ENCODE measurements at regions not wholly inside any gene's neighbourhood (a gene's known extent, or its start where the extent isn't known, plus 50 kb on each side); places are given as distances from the start of the nearest gene placed in this dataset.

DNA sequence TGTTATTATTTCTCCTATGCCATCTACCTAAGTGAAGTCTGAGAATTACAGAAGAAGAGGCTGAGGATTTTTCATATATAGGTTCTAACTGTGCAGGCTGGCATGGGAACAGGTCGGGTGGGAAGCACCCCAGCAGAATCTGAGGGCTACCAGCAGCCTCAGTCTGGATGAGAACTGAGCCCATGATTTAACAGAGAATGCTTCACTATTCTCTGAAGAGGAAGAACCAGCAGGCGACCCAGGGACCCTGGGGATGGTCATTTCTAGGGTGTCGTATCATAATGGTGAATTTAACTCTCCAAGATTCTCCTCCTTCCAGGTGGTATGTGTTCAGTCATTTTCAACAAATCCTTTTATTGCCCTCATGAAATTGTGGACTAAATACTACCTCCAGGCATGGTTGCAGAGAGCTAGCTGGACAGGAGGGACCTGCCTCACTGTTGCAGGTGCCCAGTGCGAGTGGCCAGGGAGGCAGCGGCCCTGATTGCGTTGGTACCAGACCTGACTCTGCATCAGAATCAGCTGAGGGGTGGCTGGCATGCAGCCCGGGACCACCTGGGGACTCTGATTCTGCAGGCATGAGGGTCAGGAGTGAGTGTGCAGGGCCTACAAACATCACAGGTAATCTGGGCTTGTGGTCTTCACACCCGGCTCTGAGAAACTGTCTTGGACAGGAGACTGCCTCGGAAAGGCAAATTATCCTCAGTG, 272.2 kb downstream of the TSN start (continued):
- TF ChIP-seq CTCF (IDR thresholded peaks at IDR 0.05; ENCODE audit: control extremely low read depth in 1 of 3, insufficient read depth in 1 of 3, low read depth in 1 of 3, low read length in 3 of 3): no peak
- TF ChIP-seq EGR1 (IDR thresholded peaks at IDR 0.05; ENCODE audit: borderline replicate concordance, low read depth, low read length): no peak
- TF ChIP-seq GABPA (IDR thresholded peaks at IDR 0.05; ENCODE audit: borderline replicate concordance, insufficient read depth, low read length): no peak
- no peak for TF ChIP-seq CBX8 (IDR thresholded peaks at IDR 0.05; ENCODE audit: borderline replicate concordance, low read depth, low read length)
